ENCODE measurements at regions not wholly inside any gene's neighbourhood (a gene's known extent, or its start where the extent isn't known, plus 50 kb on each side); places are given as distances from the start of the nearest gene placed in this dataset.

GRCh38 chr1:148385371-148386030, 97.6 kb downstream of the PPIAL4G start:
- no peak overlapping the region for H3K4me2 ChIP-seq (ENCODE audit: extremely low read depth, insufficient read depth, low read length)
- H3K4me1 ChIP-seq (ENCODE audit: control insufficient read depth, extremely low read depth, insufficient read depth, low read length) = no peaks in the 10 kb centered on the region
- no peaks in the 10 kb centered on the region for H3K36me3 ChIP-seq (ENCODE audit: control insufficient read depth, insufficient read depth, low read length)
- no peak overlapping the region for H3K9ac ChIP-seq (ENCODE audit: insufficient read depth, low read length)
- H3K9me3 ChIP-seq (ENCODE audit: control insufficient read depth, insufficient read depth, low read depth, low read length) = no peaks in the 10 kb centered on the region
- H4K20me1 ChIP-seq (ENCODE audit: control insufficient read depth, extremely low read depth, insufficient read depth, low read length) = no peaks in the 10 kb centered on the region
- H3K27ac ChIP-seq (ENCODE audit: insufficient read depth, low read length) = no peak overlapping the region
- H3K4me3 ChIP-seq (replicated peaks in 1 of 4; ENCODE audit: control extremely low read depth in 1 of 4, insufficient read depth in 1 of 4, low read depth in 3 of 4, low read length in 4 of 4) = no peak overlapping the region
- no peak overlapping the region for H2AFZ ChIP-seq (ENCODE audit: low read length)
- no peaks in the 10 kb centered on the region for H3K79me2 ChIP-seq (ENCODE audit: control insufficient read depth, insufficient read depth, low read length)
- peaks cover 6% of the 10 kb centered on the region for H3K27me3 ChIP-seq (ENCODE audit: control insufficient read depth, insufficient read depth, low read length)
- TF ChIP-seq EZH2 (IDR thresholded peaks at IDR 0.05; ENCODE audit: low read length, missing control alignments) (no peak), CTCF (conservative IDR thresholded peaks at IDR 0.05 in 1 of 2, IDR thresholded peaks at IDR 0.05 in 1 of 2; ENCODE audit: low read depth in 1 of 2, low read length in 2 of 2) (no peak)
- no peak for DNase-seq (ENCODE audit: low read depth in 2 of 2)

GRCh38 chr1:148383966-148384365, 99.1 kb downstream of the PPIAL4G start:
- DNase-seq (ENCODE audit: low read depth in 2 of 2) = no peak
- Histone ChIP-seq H3K36me3 (ENCODE audit: control insufficient read depth, insufficient read depth, low read length) (no peaks in the 10 kb centered on the region), H3K4me2 (ENCODE audit: extremely low read depth, insufficient read depth, low read length) (no peak overlapping the region), H4K20me1 (ENCODE audit: control insufficient read depth, extremely low read depth, insufficient read depth, low read length) (no peaks in the 10 kb centered on the region), H2AFZ (ENCODE audit: low read length) (no peak overlapping the region), H3K4me1 (ENCODE audit: control insufficient read depth, extremely low read depth, insufficient read depth, low read length) (no peaks in the 10 kb centered on the region), H3K4me3 (replicated peaks in 1 of 4; ENCODE audit: control extremely low read depth in 1 of 4, insufficient read depth in 1 of 4, low read depth in 3 of 4, low read length in 4 of 4) (no peak overlapping the region), H3K27ac (ENCODE audit: insufficient read depth, low read length) (no peak overlapping the region), H3K27me3 (ENCODE audit: control insufficient read depth, insufficient read depth, low read length) (peaks cover 6% of the 10 kb centered on the region), H3K9me3 (ENCODE audit: control insufficient read depth, insufficient read depth, low read depth, low read length) (no peaks in the 10 kb centered on the region), H3K79me2 (ENCODE audit: control insufficient read depth, insufficient read depth, low read length) (no peaks in the 10 kb centered on the region), H3K9ac (ENCODE audit: insufficient read depth, low read length) (no peak overlapping the region)
- TF ChIP-seq EZH2 (IDR thresholded peaks at IDR 0.05; ENCODE audit: low read length, missing control alignments) = no peak
- no peak for TF ChIP-seq CTCF (conservative IDR thresholded peaks at IDR 0.05 in 1 of 2, IDR thresholded peaks at IDR 0.05 in 1 of 2; ENCODE audit: low read depth in 1 of 2, low read length in 2 of 2)

- no peak overlapping the region for H3K4me3 ChIP-seq (replicated peaks in 1 of 4; ENCODE audit: control extremely low read depth in 1 of 4, insufficient read depth in 1 of 4, low read depth in 3 of 4, low read length in 4 of 4)
- no peaks in the 10 kb centered on the region for H3K9me3 ChIP-seq (ENCODE audit: control insufficient read depth, insufficient read depth, low read depth, low read length)
- H3K27me3 ChIP-seq (ENCODE audit: control insufficient read depth, insufficient read depth, low read length) = peaks cover 2% of the 10 kb centered on the region
- no peaks in the 10 kb centered on the region for H3K4me1 ChIP-seq (ENCODE audit: control insufficient read depth, extremely low read depth, insufficient read depth, low read length)
- no peaks in the 10 kb centered on the region for H3K79me2 ChIP-seq (ENCODE audit: control insufficient read depth, insufficient read depth, low read length)
- H3K4me2 ChIP-seq (ENCODE audit: extremely low read depth, insufficient read depth, low read length) = no peak overlapping the region
- no peaks in the 10 kb centered on the region for H4K20me1 ChIP-seq (ENCODE audit: control insufficient read depth, extremely low read depth, insufficient read depth, low read length)
- no peak for DNase-seq (ENCODE audit: low read depth in 2 of 2)
- no peak for TF ChIP-seq EZH2 (IDR thresholded peaks at IDR 0.05; ENCODE audit: low read length, missing control alignments)
- TF ChIP-seq CTCF (conservative IDR thresholded peaks at IDR 0.05 in 1 of 2, IDR thresholded peaks at IDR 0.05 in 1 of 2; ENCODE audit: low read depth in 1 of 2, low read length in 2 of 2) = no peak
- H2AFZ ChIP-seq (ENCODE audit: low read length) = no peak overlapping the region
- no peak overlapping the region for H3K9ac ChIP-seq (ENCODE audit: insufficient read depth, low read length)
- H3K27ac ChIP-seq (ENCODE audit: insufficient read depth, low read length) = no peak overlapping the region
- H3K36me3 ChIP-seq (ENCODE audit: control insufficient read depth, insufficient read depth, low read length) = no peaks in the 10 kb centered on the region
Observed at GRCh38 chr1:148379697-148380096, 103.4 kb downstream of the PPIAL4G start.
